NCI-H446 (cell line): ENCODE measurements at regions not wholly inside any gene's neighbourhood (a gene's known extent, or its start where the extent isn't known, plus 50 kb on each side); places are given as distances from the start of the nearest gene placed in this dataset.

Experiments
- DNase-seq, 2 experiments: peaks; one replicate each; lab custom pipeline; 2025; lab: John Stamatoyannopoulos, UW

GRCh38 chr2:187274146-187274545 is 173.9 kb downstream of the CALCRL start:
- no peak for DNase-seq

GRCh38 chr2:187272255-187272654 is 175.8 kb downstream of the CALCRL start:
- DNase-seq: no peak

GRCh38 chr2:187271825-187272224 is 176.2 kb downstream of the CALCRL start:
- DNase-seq: no peak

GRCh38 chr2:187266645-187267044 is 181.4 kb downstream of the CALCRL start:
- DNase-seq: no peak

- DNase-seq: no peak
Observed at GRCh38 chr2:187266147-187266546, 181.9 kb downstream of the CALCRL start.

GRCh38 chr2:187264612-187265011 is 183.4 kb downstream of the CALCRL start:
- DNase-seq: no peak

- no peak for DNase-seq
Observed at GRCh38 chr2:187263675-187264560, 184.1 kb downstream of the CALCRL start.

GRCh38 chr2:187261705-187262104 is 186.3 kb downstream of the CALCRL start:
- DNase-seq: no peak

- no peak for DNase-seq
Observed at GRCh38 chr2:187252063-187252462, 196.0 kb downstream of the CALCRL start.

- no peak for DNase-seq
Observed at GRCh38 chr2:187250137-187250536, 197.9 kb downstream of the CALCRL start.

- DNase-seq: no peak
Observed at GRCh38 chr2:187233811-187234210, 214.2 kb downstream of the CALCRL start.

- DNase-seq: no peak
Observed at GRCh38 chr2:187232749-187233148, 215.3 kb downstream of the CALCRL start.

- no peak for DNase-seq
Observed at GRCh38 chr2:187230088-187230487, 218.0 kb downstream of the CALCRL start.

GRCh38 chr2:187228986-187229385 is 219.1 kb downstream of the CALCRL start:
- DNase-seq: no peak

GRCh38 chr2:187224989-187225388 is 223.1 kb downstream of the CALCRL start:
- DNase-seq: no peak

GRCh38 chr2:187220071-187220470 is 228.0 kb downstream of the CALCRL start:
- DNase-seq: no peak

GRCh38 chr2:187215532-187216240 is 232.4 kb downstream of the CALCRL start:
- no peak for DNase-seq

- no peak for DNase-seq
Observed at GRCh38 chr2:187214306-187214705, 233.7 kb downstream of the CALCRL start.

GRCh38 chr2:187213798-187214197 is 234.3 kb downstream of the CALCRL start:
- no peak for DNase-seq

GRCh38 chr2:187210726-187211125 is 237.3 kb downstream of the CALCRL start:
- DNase-seq: no peak

GRCh38 chr2:187208199-187208785 is 239.8 kb downstream of the CALCRL start:
- DNase-seq: no peak

GRCh38 chr2:187207126-187207525 is 240.9 kb downstream of the CALCRL start:
- DNase-seq: no peak

- DNase-seq: no peak
Observed at GRCh38 chr2:187206471-187206870, 241.6 kb downstream of the CALCRL start.
